Epithelial cell of esophagus (primary cell): ENCODE measurements at regions not wholly inside any gene's neighbourhood (a gene's known extent, or its start where the extent isn't known, plus 50 kb on each side); places are given as distances from the start of the nearest gene placed in this dataset.
A peak's percentile ranks its signal among the peaks of the same experiment; 100 is the strongest.

Source experiments
- DNase-seq: peaks from one replicate; pipeline ENCODE4 v3.0.0; 2010; ENCODE audit warnings: low read depth
- H3K4me3 ChIP-seq: 2 replicates; pipeline ENCODE4 v1.5.1; 2011; ENCODE audit warnings: mild to moderate bottlenecking, low read length, control low read depth
- CTCF ChIP-seq: IDR thresholded peaks from 2 replicates; pipeline ENCODE4 v1.5.1; 2011; ENCODE audit warnings: low read depth, mild to moderate bottlenecking, low read length, control low read depth, inconsistent platforms; ENCODE audit not compliant: insufficient read depth; ENCODE audit errors: missing control alignments

- peak; percentile 80 for DNase-seq
- no peak for TF ChIP-seq CTCF
- H3K4me3 ChIP-seq = no peak overlapping the region
Observed at GRCh38 chr5:57316798-57317327, 143.0 kb downstream of the GPBP1 start.

- TF ChIP-seq CTCF = no peak
- H3K4me3 ChIP-seq = no peak overlapping the region
- DNase-seq = no peak
Observed at GRCh38 chr5:57315941-57316340, 142.1 kb downstream of the GPBP1 start.
